GM18505 (cell line): ENCODE measurements at regions not wholly inside any gene's neighbourhood (a gene's known extent, or its start where the extent isn't known, plus 50 kb on each side); places are given as distances from the start of the nearest gene placed in this dataset.

Experiments
- ATAC-seq: cut with Tn5 transposase; IDR thresholded peaks from one replicate; pipeline ENCODE4 v1.9.1; 2021; ENCODE audit not compliant: unreplicated experiment
- POLR2A ChIP-seq: IDR thresholded peaks from 4 replicates; pipeline ENCODE4 v1.6.1; 2011; ENCODE audit warnings: borderline replicate concordance; ENCODE audit not compliant: insufficient read depth, insufficient read length; ENCODE audit errors: extremely low read depth

DNA sequence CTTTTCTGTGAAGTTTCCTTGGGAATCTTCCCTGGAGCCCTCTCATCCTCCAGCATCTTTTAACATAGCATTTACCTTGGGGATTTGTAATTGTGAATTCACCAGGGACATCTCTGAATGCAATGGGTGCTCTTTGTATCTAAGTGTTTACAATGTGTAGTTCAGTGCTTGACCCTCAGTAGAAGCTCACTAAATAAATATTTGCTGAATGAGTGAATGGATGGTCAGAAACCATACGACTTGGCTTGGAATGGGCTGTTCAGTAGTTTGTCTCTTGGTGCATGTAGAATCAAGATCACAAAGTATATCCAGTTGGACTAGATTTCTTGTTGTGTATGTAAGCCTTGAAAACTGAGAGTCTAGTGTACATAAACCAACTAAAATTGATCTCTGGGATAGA lies 81.8 kb upstream of the MEF2C start:
- TF ChIP-seq POLR2A, result no peak

DNA sequence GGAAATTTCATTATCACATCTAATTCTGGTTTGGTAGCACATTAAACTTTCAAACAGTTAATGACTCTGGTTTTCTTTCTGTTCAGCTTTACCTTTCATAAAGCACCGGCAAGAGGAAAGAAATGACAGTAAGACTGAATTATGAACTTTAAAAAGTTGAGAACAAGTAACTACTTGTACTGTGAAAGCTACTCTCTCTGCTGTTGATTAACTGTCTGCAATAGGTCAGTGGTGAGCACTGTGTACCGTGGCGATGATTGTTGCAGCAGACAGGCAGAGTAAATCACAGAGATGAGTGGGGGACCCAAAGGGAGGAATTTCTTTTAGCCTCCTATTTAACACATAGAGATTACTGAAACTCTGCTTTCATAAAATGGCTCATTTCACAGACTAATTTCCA lies 74.0 kb upstream of the MEF2C start:
- TF ChIP-seq POLR2A, result no peak
- no peak for ATAC-seq

More for the DNA sequence above, 81.8 kb upstream of the MEF2C start:
- no peak for ATAC-seq

DNA sequence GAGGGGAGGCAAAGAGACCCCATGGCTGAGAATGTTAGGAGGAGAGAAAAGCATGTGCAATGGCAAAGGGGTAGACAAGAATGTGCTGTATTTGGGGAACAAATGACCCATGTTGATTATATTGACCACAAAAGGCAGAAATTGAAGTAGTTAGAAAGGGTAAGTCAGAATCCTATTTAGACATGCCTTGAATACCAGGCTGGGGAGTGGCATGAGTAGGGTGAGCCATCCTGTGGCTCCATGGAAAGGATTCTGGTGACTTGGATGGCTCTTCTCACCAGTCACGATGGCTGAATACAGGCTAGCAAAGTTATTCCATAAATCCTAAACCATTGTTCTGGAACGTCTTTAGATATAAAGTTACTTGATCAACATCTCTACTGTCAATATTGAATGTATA lies 73.4 kb upstream of the MEF2C start:
- no peak for TF ChIP-seq POLR2A
- no peak for ATAC-seq

DNA sequence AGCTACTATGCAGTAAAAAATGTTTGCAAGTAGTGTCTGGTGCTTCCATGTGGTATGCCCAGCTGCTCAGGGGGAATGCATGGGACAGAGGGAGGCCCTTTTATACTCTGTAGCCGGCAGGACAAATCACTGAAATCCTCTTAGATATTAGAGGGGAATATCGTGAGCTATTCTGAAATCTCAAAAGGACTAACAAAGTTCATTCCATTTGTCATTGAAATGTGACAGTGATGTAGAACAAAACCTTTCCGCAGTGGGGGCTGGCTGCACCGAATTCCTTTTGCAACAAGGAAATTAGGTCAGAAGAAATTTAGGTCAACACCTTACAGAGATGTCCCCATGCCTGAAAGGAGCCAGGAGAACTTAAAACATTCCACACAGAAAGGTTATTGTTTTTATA lies 72.4 kb upstream of the MEF2C start:
- no peak for TF ChIP-seq POLR2A

DNA sequence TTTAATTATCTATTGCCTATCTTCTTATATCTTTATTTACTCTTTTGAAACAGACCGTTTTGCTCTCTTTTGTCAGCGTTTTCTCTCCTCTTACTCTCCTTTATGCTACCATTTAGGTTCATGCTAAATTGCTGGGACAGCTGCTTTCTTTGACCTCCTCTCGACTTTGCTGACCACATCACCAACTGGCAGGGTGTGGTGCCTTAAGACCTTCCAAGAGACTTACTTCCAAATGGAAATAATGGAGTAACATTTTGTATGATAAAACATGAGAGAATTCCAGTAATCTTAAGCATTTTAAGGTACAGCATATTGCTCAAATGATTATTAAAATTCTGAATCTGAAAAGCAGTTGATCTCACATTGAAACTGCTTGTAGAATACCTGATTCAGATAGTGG lies 71.5 kb upstream of the MEF2C start:
- ATAC-seq, result no peak
- TF ChIP-seq POLR2A, result no peak

More for the DNA sequence above, 72.4 kb upstream of the MEF2C start:
- no peak for ATAC-seq

DNA sequence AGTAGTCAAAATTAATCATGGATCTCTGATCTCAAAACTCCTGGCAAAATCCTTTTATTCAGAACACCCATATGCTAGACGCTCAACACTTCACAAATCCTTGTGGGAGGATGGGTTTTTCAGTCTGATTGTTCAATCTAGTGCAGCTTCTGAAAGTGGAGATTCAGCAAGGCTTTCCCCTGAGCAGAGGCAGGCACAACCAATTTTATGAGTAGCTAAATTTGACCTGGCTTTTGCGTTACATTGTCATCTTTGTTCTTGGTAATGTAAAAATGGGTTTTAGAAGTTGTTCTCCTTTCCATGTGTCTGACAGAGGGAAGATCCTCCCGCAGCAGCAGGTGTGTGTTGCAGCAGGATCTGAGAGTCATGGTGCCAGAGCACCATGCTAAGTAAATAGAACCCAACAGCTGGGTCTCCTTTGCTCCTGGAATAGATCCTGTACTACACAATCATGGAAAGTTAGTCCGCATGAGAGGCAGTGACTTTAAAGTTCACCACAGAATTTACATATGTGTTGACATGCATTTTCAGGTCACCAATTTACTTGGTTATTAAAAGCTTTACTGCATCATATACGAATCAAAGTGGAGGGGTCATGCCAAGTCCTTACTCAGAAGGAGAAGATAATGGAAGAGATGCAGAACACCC lies 70.1 kb upstream of the MEF2C start:
- no peak for ATAC-seq
- TF ChIP-seq POLR2A, result no peak

DNA sequence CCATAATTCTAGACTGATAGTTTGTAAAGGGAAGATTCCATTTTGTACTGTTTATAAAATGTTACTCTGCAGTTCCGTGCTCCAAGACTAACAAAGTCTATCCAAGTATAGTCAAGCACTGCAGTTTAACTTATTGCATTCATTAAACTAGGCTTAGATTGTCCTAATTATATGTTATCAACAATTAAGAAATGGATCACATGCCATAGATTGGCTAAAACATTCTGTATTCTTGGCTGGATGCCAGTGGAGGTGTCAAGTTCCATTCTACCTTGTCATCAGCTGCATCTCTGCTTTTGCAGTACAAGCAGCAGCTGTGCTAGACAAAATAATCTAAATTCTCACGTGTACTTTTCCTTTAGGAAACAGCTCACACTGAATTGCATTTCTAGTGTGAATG lies 69.4 kb upstream of the MEF2C start:
- ATAC-seq, result no peak
- no peak for TF ChIP-seq POLR2A

DNA sequence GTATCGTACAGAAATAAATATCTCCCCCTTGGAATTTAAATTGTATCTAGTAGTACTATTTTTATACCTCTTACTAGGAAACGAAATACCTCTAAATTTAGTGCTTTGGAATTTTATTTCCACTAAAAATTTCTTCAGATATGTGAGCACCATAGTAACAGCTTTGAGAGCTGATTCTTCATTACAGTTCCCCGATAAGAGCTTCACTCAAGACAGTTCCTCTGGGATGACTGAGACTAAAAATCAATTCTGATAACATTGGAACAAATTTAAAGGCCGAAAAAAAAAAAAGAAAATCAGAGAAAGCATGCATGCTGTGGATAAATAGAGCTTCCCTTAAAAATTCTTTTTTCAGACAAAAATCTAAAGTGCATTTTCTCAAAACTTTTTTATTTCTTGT lies 68.5 kb upstream of the MEF2C start:
- no peak for TF ChIP-seq POLR2A
- no peak for ATAC-seq

DNA sequence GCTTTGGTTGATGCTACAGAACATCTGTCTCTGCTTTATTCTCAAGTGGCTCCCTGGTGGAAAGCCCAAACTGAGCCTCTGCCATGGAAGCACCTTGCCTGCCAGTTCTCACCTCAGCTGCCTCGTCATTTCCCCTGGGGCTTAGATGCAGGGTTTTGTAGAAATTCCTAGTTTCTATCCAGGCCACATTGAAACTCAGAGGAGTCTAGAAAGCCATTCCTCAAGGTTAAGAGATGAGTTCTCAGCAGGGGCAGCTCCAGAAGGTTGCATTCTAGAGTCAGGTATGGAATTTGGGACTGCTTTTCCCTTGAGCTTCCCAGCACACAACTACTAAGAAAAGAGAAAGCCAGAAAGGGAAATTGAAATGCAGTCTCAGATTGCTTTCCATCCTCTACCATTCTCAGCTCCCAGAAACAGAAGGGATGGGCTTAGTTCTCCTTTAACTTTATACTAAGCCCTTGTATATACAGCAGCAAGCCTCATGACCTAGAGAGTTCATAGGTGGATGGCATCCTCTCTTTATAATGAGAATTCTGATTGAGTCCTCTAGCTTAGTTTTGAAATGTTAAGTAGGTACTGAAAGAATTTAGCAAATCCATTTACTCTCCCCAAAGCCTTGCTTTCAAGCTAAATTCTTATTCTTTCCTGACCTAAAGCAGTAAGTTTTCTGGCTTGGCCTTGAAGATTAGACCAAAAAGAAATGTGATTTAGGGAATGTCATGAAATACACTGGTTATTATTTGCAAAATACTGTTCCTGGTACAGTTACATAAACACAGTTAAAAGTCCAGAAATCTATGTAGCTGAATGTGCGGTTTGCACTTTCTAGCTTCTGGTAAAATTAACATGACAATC lies 66.0 kb upstream of the MEF2C start:
- TF ChIP-seq POLR2A, result no peak
- ATAC-seq, result no peak

DNA sequence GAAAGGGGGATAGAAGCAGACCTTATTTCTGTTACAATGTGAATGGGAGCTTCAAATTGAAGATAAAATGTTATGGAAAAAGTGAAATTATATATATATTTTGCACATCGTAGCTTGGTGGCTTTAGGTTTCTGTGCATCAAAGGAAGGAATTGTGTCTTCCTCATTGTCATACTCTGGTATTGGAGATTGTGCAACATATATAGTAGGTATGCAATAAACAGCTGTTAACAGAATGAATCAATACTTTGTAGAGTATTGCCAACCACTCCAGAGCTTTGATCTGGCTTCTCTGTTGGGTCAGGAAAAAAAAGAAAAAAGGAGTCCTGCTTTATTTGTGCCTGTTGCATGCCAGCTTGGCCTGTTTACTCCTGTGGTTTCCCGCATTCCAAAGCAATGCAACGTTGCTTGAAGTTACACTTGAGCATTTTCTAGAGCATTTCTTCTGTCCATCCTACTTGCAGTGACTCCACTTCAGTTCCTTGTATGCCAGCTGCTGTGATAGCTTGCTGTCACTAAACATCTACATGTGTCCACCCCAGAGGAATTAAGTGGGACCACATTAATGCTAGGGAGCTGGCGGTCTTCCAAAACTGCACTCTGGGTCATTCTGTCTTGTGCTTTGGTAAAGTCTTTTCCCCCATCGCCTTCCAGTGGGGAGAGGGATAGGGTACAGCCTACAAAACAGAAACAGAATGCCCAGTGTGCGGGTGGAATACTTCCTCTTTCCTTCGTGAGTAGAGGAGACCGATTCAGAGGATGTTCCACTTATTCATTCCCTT lies 62.0 kb upstream of the MEF2C start:
- no peak for TF ChIP-seq POLR2A

DNA sequence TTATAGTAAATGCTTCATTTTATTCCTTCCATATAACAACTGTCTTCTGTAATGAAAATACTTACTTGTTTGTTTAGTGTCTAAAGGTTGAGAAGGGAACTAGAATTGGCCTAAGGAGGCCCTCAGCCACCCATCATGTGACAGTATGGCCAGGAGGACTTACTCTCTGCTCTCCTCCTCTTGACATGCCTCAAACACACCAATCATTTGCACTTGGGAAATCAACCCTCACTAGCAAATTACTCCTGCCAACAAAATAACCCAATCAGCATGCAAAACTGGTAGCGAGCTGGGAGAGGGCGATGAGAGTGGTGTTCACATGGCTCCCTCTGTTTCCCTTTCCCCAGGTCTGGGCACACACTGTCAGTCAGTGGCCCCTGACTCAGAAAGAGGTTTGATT lies 58.6 kb upstream of the MEF2C start:
- ATAC-seq, result no peak

More for the DNA sequence above, 62.0 kb upstream of the MEF2C start:
- no peak for ATAC-seq

DNA sequence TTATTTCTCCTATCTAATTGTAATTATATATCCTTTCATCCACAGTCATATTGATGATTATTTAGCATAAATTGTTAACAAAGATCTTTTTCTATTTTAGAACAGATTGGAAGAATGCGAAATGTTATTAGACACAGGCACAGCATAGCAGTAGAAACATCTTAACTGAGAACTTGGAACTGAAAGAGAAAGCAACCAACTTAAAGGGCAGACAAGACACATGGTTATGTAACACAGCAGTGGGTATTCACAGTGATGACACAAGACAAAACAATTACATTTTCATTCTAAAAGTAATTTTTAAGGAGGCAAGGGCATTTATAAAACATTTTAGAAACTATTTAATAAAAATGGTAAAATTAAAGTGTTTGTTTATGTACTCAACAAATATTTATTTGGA lies 57.7 kb upstream of the MEF2C start:
- no peak for TF ChIP-seq POLR2A
- no peak for ATAC-seq

More for the DNA sequence above, 58.6 kb upstream of the MEF2C start:
- no peak for TF ChIP-seq POLR2A

DNA sequence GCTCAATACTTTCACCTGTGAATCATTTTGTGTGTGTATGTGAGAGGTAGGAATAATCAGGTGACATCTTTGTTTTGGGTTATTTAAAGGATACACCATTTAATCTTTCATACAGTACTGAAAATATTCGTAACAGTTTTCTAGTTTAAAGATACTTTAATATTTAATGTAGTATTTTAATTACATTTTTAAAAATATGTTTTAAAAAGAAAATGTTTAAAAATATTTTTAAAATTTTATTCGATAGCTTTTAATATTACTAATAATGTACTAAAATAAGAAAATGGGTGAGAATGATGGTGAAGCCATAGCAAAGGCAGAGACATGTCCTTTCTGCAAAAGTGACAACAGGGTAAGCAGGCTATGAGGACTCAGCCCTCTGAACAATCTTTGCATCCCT lies 56.3 kb upstream of the MEF2C start:
- ATAC-seq, result no peak
- no peak for TF ChIP-seq POLR2A
